ENCODE measurements at regions not wholly inside any gene's neighbourhood (a gene's known extent, or its start where the extent isn't known, plus 50 kb on each side); places are given as distances from the start of the nearest gene placed in this dataset.
"Not testable (repeated sequence)": the region's sequence is repeated elsewhere in the genome, so short reads cannot be mapped to it uniquely, and the experiment has no call there.

GRCh38 chr15:62517541-62517940 lies 352.5 kb upstream of the C2CD4B start:
- ChIA-PET POLR2A (no interaction called here), CTCF (no interaction called here)
- H3K4me3 ChIP-seq (ENCODE audit: low read depth, low read length) = no peak overlapping the region
- no peak for DNase-seq (ENCODE audit: low read depth)
- no peaks in the 10 kb centered on the region for H3K27me3 ChIP-seq (ENCODE audit: control insufficient read depth, insufficient read depth, low read length)
- H3K36me3 ChIP-seq (ENCODE audit: control insufficient read depth, insufficient read depth, low read length) = no peaks in the 10 kb centered on the region
- TF ChIP-seq, protein P1, sequence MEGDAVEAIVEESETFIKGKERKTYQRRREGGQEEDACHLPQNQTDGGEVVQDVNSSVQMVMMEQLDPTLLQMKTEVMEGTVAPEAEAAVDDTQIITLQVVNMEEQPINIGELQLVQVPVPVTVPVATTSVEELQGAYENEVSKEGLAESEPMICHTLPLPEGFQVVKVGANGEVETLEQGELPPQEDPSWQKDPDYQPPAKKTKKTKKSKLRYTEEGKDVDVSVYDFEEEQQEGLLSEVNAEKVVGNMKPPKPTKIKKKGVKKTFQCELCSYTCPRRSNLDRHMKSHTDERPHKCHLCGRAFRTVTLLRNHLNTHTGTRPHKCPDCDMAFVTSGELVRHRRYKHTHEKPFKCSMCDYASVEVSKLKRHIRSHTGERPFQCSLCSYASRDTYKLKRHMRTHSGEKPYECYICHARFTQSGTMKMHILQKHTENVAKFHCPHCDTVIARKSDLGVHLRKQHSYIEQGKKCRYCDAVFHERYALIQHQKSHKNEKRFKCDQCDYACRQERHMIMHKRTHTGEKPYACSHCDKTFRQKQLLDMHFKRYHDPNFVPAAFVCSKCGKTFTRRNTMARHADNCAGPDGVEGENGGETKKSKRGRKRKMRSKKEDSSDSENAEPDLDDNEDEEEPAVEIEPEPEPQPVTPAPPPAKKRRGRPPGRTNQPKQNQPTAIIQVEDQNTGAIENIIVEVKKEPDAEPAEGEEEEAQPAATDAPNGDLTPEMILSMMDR (IDR thresholded peaks at IDR 0.05; ENCODE audit: insufficient read depth, low read depth, low read length) = no peak

DNA sequence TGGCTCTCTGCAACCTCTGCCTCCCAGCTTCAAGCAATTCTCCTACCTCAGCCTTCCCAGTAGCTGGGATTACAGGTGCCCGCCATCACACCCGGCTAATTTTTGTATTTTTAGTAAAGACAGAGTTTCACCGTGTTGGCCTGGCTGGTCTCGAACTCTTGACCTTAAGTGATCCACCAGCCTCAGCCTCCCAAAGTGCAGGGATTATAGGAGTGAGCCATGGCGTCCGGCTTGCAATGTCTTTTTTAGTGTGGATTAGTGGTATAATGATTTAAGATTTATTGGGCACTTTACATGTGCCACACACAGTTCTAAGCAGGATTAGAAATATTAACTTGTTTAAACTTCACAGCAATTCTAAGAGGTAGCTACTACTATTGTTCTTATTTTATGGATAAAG lies 353.6 kb upstream of the C2CD4B start:
- CTCF ChIA-PET = interaction anchor here (1.2 kb wide), 1 partner anchor 67 kb away, joined by 3 read pairs; no protein-coding TSS in a partner anchor
- H3K27me3 ChIP-seq (ENCODE audit: control insufficient read depth, insufficient read depth, low read length); POLR2A ChIA-PET; DNase-seq (ENCODE audit: low read depth); H3K36me3 ChIP-seq (ENCODE audit: control insufficient read depth, insufficient read depth, low read length); H3K4me3 ChIP-seq (ENCODE audit: low read depth, low read length): not testable (repeated sequence)

DNA sequence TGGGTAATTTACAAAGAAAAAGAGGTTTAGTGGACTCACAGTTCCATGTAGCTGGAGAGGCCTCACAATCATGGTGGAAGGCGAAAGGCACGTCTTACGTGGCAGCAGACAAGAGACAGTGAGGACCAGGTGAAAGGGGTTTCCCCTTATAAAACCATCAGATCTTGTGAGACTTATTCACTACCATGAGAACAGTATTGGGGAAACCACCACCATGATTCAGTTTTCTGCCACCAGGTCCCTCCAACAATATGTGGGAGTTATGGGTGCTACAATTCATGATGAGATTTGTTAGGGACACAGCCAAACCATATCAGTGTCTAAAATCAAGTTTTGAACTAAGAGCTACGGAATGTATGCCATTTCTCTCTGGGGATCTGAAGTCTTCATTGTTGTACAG lies 354.8 kb upstream of the C2CD4B start:
- Histone ChIP-seq H3K4me3 (ENCODE audit: low read depth, low read length) (no peak overlapping the region), H3K27me3 (ENCODE audit: control insufficient read depth, insufficient read depth, low read length) (no peaks in the 10 kb centered on the region), H3K36me3 (ENCODE audit: control insufficient read depth, insufficient read depth, low read length) (no peaks in the 10 kb centered on the region)
- ChIA-PET CTCF (interaction anchor here (0.6 kb wide), 1 partner anchor 222 kb away, joined by 4 read pairs; no protein-coding TSS in a partner anchor), POLR2A (interaction anchor here (0.5 to 0.6 kb wide), 2 partner anchors 26 to 69 kb away, joined by 3 to 8 read pairs; no protein-coding TSS in a partner anchor)
- DNase-seq (ENCODE audit: low read depth) = no peak
- TF ChIP-seq, protein P1 (IDR thresholded peaks at IDR 0.05; ENCODE audit: insufficient read depth, low read depth, low read length) = no peak

DNA sequence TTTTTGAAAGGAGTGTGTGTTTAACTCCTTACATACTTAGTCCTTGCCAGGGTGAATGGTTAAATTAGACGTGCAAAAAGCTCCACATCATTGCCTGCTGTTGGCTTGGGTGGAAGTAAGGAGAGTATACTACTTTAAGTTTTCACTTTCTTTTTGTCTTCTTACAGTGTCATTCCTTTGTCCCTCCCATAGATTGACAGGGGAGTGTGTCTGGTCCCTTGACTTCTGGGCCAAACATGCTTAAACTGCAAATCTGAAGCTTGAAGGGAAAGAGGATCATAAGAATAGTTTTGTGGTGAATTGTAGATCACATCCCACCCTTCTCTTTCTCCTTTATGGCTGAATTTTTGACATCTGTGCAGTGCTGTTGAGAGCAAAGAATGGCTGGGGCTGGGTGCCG lies 355.8 kb upstream of the C2CD4B start:
- no peak for DNase-seq (ENCODE audit: low read depth)
- TF ChIP-seq, protein P1 (IDR thresholded peaks at IDR 0.05; ENCODE audit: insufficient read depth, low read depth, low read length) = no peak
- no peaks in the 10 kb centered on the region for H3K27me3 ChIP-seq (ENCODE audit: control insufficient read depth, insufficient read depth, low read length)
- no peak overlapping the region for H3K4me3 ChIP-seq (ENCODE audit: low read depth, low read length)
- CTCF ChIA-PET = no interaction called here
- POLR2A ChIA-PET = no interaction called here
- H3K36me3 ChIP-seq (ENCODE audit: control insufficient read depth, insufficient read depth, low read length) = no peaks in the 10 kb centered on the region

DNA sequence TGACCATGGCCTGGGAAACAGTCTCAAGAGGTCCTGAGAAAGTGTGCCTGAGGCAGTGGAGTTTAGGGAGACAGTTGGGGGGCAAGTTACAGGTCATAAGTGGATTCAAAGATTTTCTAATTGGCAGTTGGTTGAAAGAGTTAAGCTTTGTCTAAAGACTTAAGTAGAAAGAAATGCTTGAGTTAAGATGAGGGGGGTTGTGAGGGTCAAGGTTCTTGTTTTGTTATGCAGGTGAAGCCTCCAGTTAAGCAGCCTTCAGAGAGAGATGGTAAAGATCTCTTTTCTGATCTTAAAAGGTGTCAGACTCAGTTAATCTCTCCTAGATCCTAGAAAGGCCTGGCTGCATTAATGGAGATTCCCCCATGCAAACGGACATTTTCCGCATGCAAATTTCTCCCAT lies 356.3 kb upstream of the C2CD4B start:
- TF ChIP-seq, protein P1 (IDR thresholded peaks at IDR 0.05; ENCODE audit: insufficient read depth, low read depth, low read length) = no peak
- Histone ChIP-seq H3K36me3 (ENCODE audit: control insufficient read depth, insufficient read depth, low read length) (no peaks in the 10 kb centered on the region), H3K27me3 (ENCODE audit: control insufficient read depth, insufficient read depth, low read length) (no peaks in the 10 kb centered on the region), H3K4me3 (ENCODE audit: low read depth, low read length) (no peak overlapping the region)
- no peak for DNase-seq (ENCODE audit: low read depth)
- ChIA-PET POLR2A (no interaction called here), CTCF (interaction anchor here (1.3 kb wide), 1 partner anchor 8 kb away, joined by 5 read pairs; no protein-coding TSS in a partner anchor)

DNA sequence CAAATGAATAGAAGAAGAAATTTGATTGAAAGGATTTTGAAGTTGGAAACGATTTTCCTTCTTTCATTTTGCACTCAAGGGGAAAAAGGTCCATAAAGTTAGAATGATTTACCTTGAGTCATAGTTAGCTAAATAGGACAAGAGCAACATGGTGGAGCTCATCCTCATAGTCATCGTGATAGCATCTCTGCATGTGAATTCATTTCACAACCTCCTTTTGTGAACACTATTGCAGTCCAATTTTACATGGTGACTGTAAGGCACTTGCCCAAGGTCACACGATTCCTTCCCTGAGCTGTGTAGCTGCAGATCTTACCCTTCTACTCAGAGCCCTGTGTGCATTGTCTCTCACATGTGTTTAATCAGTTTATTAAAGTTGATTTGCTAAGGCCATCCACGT lies 359.8 kb upstream of the C2CD4B start:
- Histone ChIP-seq H3K27me3 (ENCODE audit: control insufficient read depth, insufficient read depth, low read length) (no peaks in the 10 kb centered on the region), H3K36me3 (ENCODE audit: control insufficient read depth, insufficient read depth, low read length) (no peaks in the 10 kb centered on the region), H3K4me3 (ENCODE audit: low read depth, low read length) (no peak overlapping the region)
- DNase-seq (ENCODE audit: low read depth) = no peak
- POLR2A ChIA-PET = no interaction called here
- CTCF ChIA-PET = interaction anchor here (1.3 to 1.6 kb wide), 2 partner anchors 16 to 218 kb away, joined by 3 to 4 read pairs; no protein-coding TSS in a partner anchor
- TF ChIP-seq, protein P1 (IDR thresholded peaks at IDR 0.05; ENCODE audit: insufficient read depth, low read depth, low read length) = no peak
